ENCODE measurements at regions not wholly inside any gene's neighbourhood (a gene's known extent, or its start where the extent isn't known, plus 50 kb on each side); places are given as distances from the start of the nearest gene placed in this dataset.

GRCh38 chr13:78197231-78197630 lies 278.6 kb upstream of the EDNRB start:
- intact Hi-C loops (cut with DNase I; ENCODE audit: low total_unique reads), result no loop called here
- 78 to 85% (median 84%) methylated on average over 5 of the region's 5 CpGs for WGBS, 5 donors
- Histone ChIP-seq H3K27ac (no peak overlapping the region), H3K4me1 (no peaks in the 10 kb centered on the region), H3K36me3 (no peaks in the 10 kb centered on the region), H3K4me3 (no peak overlapping the region), H3K9me3 (no peaks in the 10 kb centered on the region), H3K27me3 (no peaks in the 10 kb centered on the region)
- TF ChIP-seq CTCF (IDR thresholded peaks at IDR 0.05) (no peak), EP300 (IDR thresholded peaks at IDR 0.05) (no peak), POLR2AphosphoS5 (IDR thresholded peaks at IDR 0.05) (no peak), POLR2A (IDR thresholded peaks at IDR 0.05) (no peak)
- DNase-seq, result no peak

GRCh38 chr13:78194904-78195639 lies 276.4 kb upstream of the EDNRB start:
- Histone ChIP-seq H3K9me3 (no peaks in the 10 kb centered on the region), H3K27me3 (no peaks in the 10 kb centered on the region), H3K4me1 (no peaks in the 10 kb centered on the region), H3K4me3 (no peak overlapping the region), H3K36me3 (no peaks in the 10 kb centered on the region), H3K27ac (no peak overlapping the region)
- WGBS, 5 donors, result 73 to 84% (median 78%) methylated on average over 3 of the region's 3 CpGs
- intact Hi-C loops (cut with DNase I; ENCODE audit: low total_unique reads), result no loop called here
- no peak for DNase-seq
- TF ChIP-seq EP300 (IDR thresholded peaks at IDR 0.05) (no peak), POLR2A (IDR thresholded peaks at IDR 0.05) (no peak), CTCF (IDR thresholded peaks at IDR 0.05) (no peak), POLR2AphosphoS5 (IDR thresholded peaks at IDR 0.05) (no peak)

- Histone ChIP-seq H3K27ac (no peak overlapping the region), H3K27me3 (no peaks in the 10 kb centered on the region), H3K4me3 (no peak overlapping the region), H3K9me3 (no peaks in the 10 kb centered on the region), H3K36me3 (no peaks in the 10 kb centered on the region), H3K4me1 (no peaks in the 10 kb centered on the region)
- TF ChIP-seq POLR2AphosphoS5 (IDR thresholded peaks at IDR 0.05) (no peak), EP300 (IDR thresholded peaks at IDR 0.05) (no peak), POLR2A (IDR thresholded peaks at IDR 0.05) (no peak), CTCF (IDR thresholded peaks at IDR 0.05) (no peak)
- intact Hi-C loops (cut with DNase I; ENCODE audit: low total_unique reads), result no loop called here
- DNase-seq, result no peak
These were observed 275.2 kb upstream of the EDNRB start for GRCh38 chr13:78193846-78194245.

- DNase-seq, result no peak
- TF ChIP-seq POLR2A (IDR thresholded peaks at IDR 0.05), result no peak
- no peaks in the 10 kb centered on the region for H3K4me1 ChIP-seq
- no peaks in the 10 kb centered on the region for H3K27me3 ChIP-seq
- intact Hi-C loops (cut with DNase I; ENCODE audit: low total_unique reads), result no loop called here
- H3K36me3 ChIP-seq, result no peaks in the 10 kb centered on the region
- no peak overlapping the region for H3K4me3 ChIP-seq
- H3K9me3 ChIP-seq, result no peaks in the 10 kb centered on the region
- 3 to 88% (median 50%) methylated on average over 1 of the region's 1 CpG for WGBS, 5 donors
- no peak overlapping the region for H3K27ac ChIP-seq
These were observed 274.1 kb upstream of the EDNRB start for GRCh38 chr13:78192716-78193115.

GRCh38 chr13:78190296-78190695 lies 271.7 kb upstream of the EDNRB start:
- Histone ChIP-seq H3K27me3 (no peaks in the 10 kb centered on the region), H3K4me3 (no peak overlapping the region), H3K36me3 (no peaks in the 10 kb centered on the region), H3K27ac (no peak overlapping the region), H3K4me1 (no peaks in the 10 kb centered on the region), H3K9me3 (no peaks in the 10 kb centered on the region)
- no peak for DNase-seq
- no peak for TF ChIP-seq CTCF (IDR thresholded peaks at IDR 0.05)
- intact Hi-C loops (cut with DNase I; ENCODE audit: low total_unique reads), result no loop called here
- 63 to 72% (median 70%) methylated on average over 2 of the region's 2 CpGs for WGBS, 5 donors
